PC-9 (cell line): ENCODE measurements at regions not wholly inside any gene's neighbourhood (a gene's known extent, or its start where the extent isn't known, plus 50 kb on each side); places are given as distances from the start of the nearest gene placed in this dataset.

Experiments
- BruUV-seq: library from RNA; stranded (reverse); fragments of 400-500 nt; replicated peaks from 2 replicates; lab custom pipeline; 2021; lab: Mats Ljungman, UMichigan
- CTCF ChIA-PET: fragments of 300-600 bp; sonication (Branson Sonifier 250); formaldehyde crosslinking; loops from one replicate; lab custom pipeline; 2022; ENCODE audit warnings: antibody characterized with exemption; lab: Charles Lee
- POLR2A ChIA-PET: fragments of 300-600 bp; sonication (Branson Sonifier 250); formaldehyde crosslinking; loops from one replicate; lab custom pipeline; 2022; ENCODE audit warnings: antibody characterized with exemption; ENCODE audit not compliant: unreplicated experiment; lab: Charles Lee
- DNase-seq, 2 experiments: peaks; one replicate each; pipeline versions ENCODE4 v3.0.0 to v3.0.0-alpha.2; 2015 to 2022; ENCODE audit warnings: mixed read lengths in 1 of 2
- H2AFZ ChIP-seq: fragments of 200-600 bp; sonication (generic); 2 replicates; pipeline ENCODE4 v1.8.1; 2017; ENCODE audit warnings: antibody characterized with exemption
- H3F3A ChIP-seq: fragments of 200-600 bp; sonication (generic); 2 replicates; pipeline ENCODE4 v1.8.1; 2017; ENCODE audit warnings: antibody characterized with exemption, mild to moderate bottlenecking, low read depth; ENCODE audit not compliant: insufficient read depth
- H3K27ac ChIP-seq: fragments of 200-600 bp; sonication (generic); 2 replicates; pipeline ENCODE4 v1.6.1; 2016; ENCODE audit warnings: mixed run types
- H3K27me3 ChIP-seq: fragments of 200-600 bp; sonication (generic); 2 replicates; pipeline ENCODE4 v1.6.1; 2016; ENCODE audit warnings: low read depth, mixed run types; ENCODE audit not compliant: insufficient read depth
- H3K36me3 ChIP-seq: fragments of 200-600 bp; sonication (generic); 2 replicates; pipeline ENCODE4 v1.6.1; 2016; ENCODE audit warnings: low read depth, mixed run types
- H3K4me1 ChIP-seq: fragments of 200-600 bp; sonication (generic); replicated peaks from 2 replicates; pipeline ENCODE4 v1.6.1; 2016; ENCODE audit warnings: mixed run types; ENCODE audit not compliant: insufficient read depth
- H3K4me2 ChIP-seq: fragments of 200-600 bp; sonication (generic); 2 replicates; pipeline ENCODE4 v1.6.1; 2017; ENCODE audit warnings: mixed run types
- H3K4me3 ChIP-seq: fragments of 200-600 bp; sonication (generic); 2 replicates; pipeline ENCODE4 v1.6.1; 2016; ENCODE audit warnings: mixed run types
- H3K79me2 ChIP-seq: fragments of 200-600 bp; sonication (generic); 2 replicates; pipeline ENCODE4 v1.6.1; 2017; ENCODE audit warnings: low read depth, mixed run types
- H3K9me2 ChIP-seq: fragments of 200-600 bp; sonication (generic); 2 replicates; pipeline ENCODE4 v1.8.1; 2017; ENCODE audit warnings: mild to moderate bottlenecking; ENCODE audit not compliant: insufficient read depth
- H3K9me3 ChIP-seq: fragments of 200-600 bp; sonication (generic); 2 replicates; pipeline ENCODE4 v1.8.1; 2016; ENCODE audit warnings: low read depth; ENCODE audit not compliant: insufficient read depth
- H4K20me1 ChIP-seq: fragments of 200-600 bp; sonication (generic); 2 replicates; pipeline ENCODE4 v1.8.1; 2017; ENCODE audit not compliant: insufficient read depth
- EZH2 ChIP-seq: fragments of 200-600 bp; sonication (generic); IDR thresholded peaks from 2 replicates; pipeline ENCODE4 v1.8.0; 2017; ENCODE audit warnings: antibody characterized with exemption, low read depth
- intact Hi-C: fragments of 100-400 bp; cut with micrococcal nuclease; formaldehyde crosslinking; loops from one replicate; pipeline ENCODE4 v1.10.0; 2022; ENCODE audit not compliant: unreplicated experiment
- TF ChIP-seq, protein P1 (sequence below): fragments of 200-600 bp; sonication (generic); conservative IDR thresholded peaks from 2 replicates; pipeline ENCODE4 v1.6.1; 2017; ENCODE audit warnings: mixed run types, antibody characterized with exemption, mild to moderate bottlenecking, moderate library complexity

DNA sequence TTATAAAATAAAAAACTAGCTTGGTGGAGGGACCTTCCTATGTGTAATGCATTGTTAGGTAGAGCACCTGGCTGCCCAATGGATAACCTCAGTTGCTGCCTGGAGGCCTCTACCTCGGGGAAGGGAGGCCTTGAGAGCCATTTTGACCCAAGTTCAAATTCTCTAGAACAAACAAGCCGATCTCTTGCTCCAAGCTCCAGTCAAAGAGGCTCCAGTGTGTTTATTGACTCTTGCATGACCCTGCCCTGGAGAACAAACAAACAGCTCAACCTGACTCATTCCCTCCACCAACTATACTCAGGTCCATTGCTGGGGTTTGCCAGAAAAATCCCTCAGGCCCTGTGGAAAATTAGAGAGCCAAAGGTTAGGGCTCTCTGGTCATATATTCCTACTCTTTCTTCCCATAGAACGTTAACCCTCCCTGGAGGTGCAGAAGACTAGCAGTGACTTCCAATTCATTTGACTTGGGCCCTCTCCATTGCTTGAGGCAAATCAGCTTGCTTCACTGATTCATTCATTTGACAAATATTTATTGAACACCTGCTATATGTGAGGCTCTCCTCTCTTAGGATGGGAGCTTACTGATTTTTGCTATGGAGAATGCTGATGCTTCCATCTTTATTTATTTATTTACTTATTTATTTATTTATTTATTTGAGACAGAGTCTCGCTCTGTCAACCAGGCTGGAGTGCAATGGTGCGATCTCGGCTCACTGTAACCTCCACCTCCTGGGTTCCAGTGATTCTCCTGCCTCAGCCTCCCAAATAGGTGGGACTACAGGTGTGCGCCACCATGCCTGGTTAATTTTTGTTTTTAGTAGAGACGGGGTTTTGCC, 73.7 kb upstream of the CISTR start:
- POLR2A ChIA-PET, result interaction anchor here (0.5 to 0.6 kb wide), 2 partner anchors 118 to 134 kb away, joined by 3 to 4 read pairs; no protein-coding TSS in a partner anchor
- peak; percentile 69 to 99 for DNase-seq
- Histone ChIP-seq H4K20me1 (no peaks in the 10 kb centered on the region), H3K9me3 (no peaks in the 10 kb centered on the region), H3K27me3 (no peaks in the 10 kb centered on the region), H3K4me3 (no peak overlapping the region), H3K36me3 (no peaks in the 10 kb centered on the region), H3K9me2 (no peaks in the 10 kb centered on the region), H3K4me1 (peaks cover 79% of the 10 kb centered on the region), H3K79me2 (no peaks in the 10 kb centered on the region), H3K4me2 (peak overlapping the region; percentile 61), H2AFZ (no peak overlapping the region), H3F3A (peaks cover 40% of the 10 kb centered on the region), H3K27ac (peak overlapping the region; percentile 87)
- intact Hi-C loops, result loop anchor here (1.0 kb wide), 4 partner anchors 20 to 55 kb away; no protein-coding TSS in a partner anchor
- CTCF ChIA-PET, result interaction anchor here (0.6 kb wide), 2 partner anchors 34 to 180 kb away, joined by 3 read pairs; no protein-coding TSS in a partner anchor
- BruUV-seq, result no TSS peak
- TF ChIP-seq, protein P1, sequence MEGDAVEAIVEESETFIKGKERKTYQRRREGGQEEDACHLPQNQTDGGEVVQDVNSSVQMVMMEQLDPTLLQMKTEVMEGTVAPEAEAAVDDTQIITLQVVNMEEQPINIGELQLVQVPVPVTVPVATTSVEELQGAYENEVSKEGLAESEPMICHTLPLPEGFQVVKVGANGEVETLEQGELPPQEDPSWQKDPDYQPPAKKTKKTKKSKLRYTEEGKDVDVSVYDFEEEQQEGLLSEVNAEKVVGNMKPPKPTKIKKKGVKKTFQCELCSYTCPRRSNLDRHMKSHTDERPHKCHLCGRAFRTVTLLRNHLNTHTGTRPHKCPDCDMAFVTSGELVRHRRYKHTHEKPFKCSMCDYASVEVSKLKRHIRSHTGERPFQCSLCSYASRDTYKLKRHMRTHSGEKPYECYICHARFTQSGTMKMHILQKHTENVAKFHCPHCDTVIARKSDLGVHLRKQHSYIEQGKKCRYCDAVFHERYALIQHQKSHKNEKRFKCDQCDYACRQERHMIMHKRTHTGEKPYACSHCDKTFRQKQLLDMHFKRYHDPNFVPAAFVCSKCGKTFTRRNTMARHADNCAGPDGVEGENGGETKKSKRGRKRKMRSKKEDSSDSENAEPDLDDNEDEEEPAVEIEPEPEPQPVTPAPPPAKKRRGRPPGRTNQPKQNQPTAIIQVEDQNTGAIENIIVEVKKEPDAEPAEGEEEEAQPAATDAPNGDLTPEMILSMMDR, result no peak
- no peak for TF ChIP-seq EZH2

DNA sequence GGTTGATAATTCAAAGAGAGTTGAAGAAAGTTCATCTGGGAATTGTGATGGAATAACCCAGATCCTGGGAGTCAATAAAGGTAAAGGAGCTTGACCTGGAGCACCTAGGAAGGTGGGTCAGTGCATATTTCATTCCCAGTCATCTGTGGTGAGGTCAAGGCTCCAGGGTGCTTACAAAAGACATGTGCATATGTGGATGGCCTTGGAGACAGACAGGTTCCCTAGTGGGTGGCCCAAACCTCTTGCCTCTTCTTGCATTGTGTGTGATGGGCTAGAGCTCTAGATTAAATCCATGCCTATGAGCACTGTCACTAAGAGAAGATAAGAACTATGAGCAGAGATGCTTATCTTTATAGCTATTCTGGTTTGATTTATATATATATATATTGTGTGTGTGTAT, 75.5 kb upstream of the CISTR start:
- Histone ChIP-seq H3K27ac (peak overlapping the region; percentile 87), H3K9me2 (no peaks in the 10 kb centered on the region), H4K20me1 (no peaks in the 10 kb centered on the region), H3K4me1 (peaks cover 67% of the 10 kb centered on the region), H3K79me2 (no peaks in the 10 kb centered on the region), H2AFZ (no peak overlapping the region), H3K4me2 (no peak overlapping the region), H3K27me3 (no peaks in the 10 kb centered on the region), H3K4me3 (no peak overlapping the region), H3K36me3 (no peaks in the 10 kb centered on the region), H3K9me3 (no peaks in the 10 kb centered on the region), H3F3A (peaks cover 40% of the 10 kb centered on the region)
- no peak for DNase-seq
- no peak for TF ChIP-seq EZH2
- TF ChIP-seq, protein P1, result no peak
- no TSS peak for BruUV-seq
- POLR2A ChIA-PET, result interaction anchor here (0.5 to 0.6 kb wide), 2 partner anchors 23 to 38 kb away, joined by 3 read pairs; no protein-coding TSS in a partner anchor
- intact Hi-C loops, result no loop called here
- CTCF ChIA-PET, result no interaction called here

DNA sequence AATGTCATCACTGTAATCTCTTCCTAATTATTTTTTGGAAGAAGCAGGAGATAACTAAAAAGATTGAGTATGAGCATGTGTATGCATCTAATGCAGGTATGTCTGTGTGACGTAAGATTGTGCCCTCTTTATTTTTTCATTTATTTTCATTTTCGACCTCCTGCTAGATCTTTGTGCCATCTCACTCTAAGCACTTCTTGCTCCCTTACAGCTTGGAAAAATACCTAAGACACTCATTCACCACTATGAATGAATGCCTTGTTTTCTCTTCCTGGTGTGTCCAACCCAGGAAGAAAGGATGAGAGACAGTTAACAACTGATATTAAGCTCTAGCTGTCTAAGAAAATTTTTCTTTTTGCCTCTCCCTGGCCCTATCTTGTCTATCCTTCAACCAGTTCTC, 76.8 kb upstream of the CISTR start:
- no peak for DNase-seq
- POLR2A ChIA-PET, result interaction anchor here (0.6 kb wide), 1 partner anchor 13 kb away, joined by 7 read pairs; no protein-coding TSS in a partner anchor

More for the DNA sequence above, 76.8 kb upstream of the CISTR start:
- Histone ChIP-seq H3K9me3 (no peaks in the 10 kb centered on the region), H3K4me1 (peaks cover 54% of the 10 kb centered on the region), H2AFZ (no peak overlapping the region; the same call in 1 of the 2 replicates), H4K20me1 (no peaks in the 10 kb centered on the region), H3F3A (peaks cover 32% of the 10 kb centered on the region), H3K36me3 (no peaks in the 10 kb centered on the region), H3K27me3 (no peaks in the 10 kb centered on the region), H3K79me2 (no peaks in the 10 kb centered on the region), H3K4me2 (0 out of 2 replicates have a peak overlapping the region, but pooled peaks have one; percentile 1), H3K27ac (peak overlapping the region; percentile 2; the same call in 1 of the 2 replicates), H3K4me3 (no peak overlapping the region), H3K9me2 (no peaks in the 10 kb centered on the region)
- BruUV-seq, result no TSS peak
- TF ChIP-seq, protein P1, result no peak
- no peak for TF ChIP-seq EZH2
- CTCF ChIA-PET, result no interaction called here
- intact Hi-C loops, result no loop called here
